CD4-positive, alpha-beta T cell treated with Interleukin-10 for 1 hour (primary cell): ENCODE measurements at regions not wholly inside any gene's neighbourhood (a gene's known extent, or its start where the extent isn't known, plus 50 kb on each side); places are given as distances from the start of the nearest gene placed in this dataset.
"Not testable (repeated sequence)": the region's sequence is repeated elsewhere in the genome, so short reads cannot be mapped to it uniquely, and the experiment has no call there.

Experiments
- DNase-seq: peaks from one replicate; pipeline ENCODE4 v3.0.0-alpha.2; 2020

- DNase-seq = no peak
Measured at GRCh38 chr18:73674125-73674865, 473.3 kb downstream of the FBXO15 start.

- not testable (repeated sequence) for DNase-seq
Measured at GRCh38 chr18:73671480-73671879, 476.2 kb downstream of the FBXO15 start.

- DNase-seq = no peak
Measured at GRCh38 chr18:73670524-73670923, 477.1 kb downstream of the FBXO15 start.

DNA sequence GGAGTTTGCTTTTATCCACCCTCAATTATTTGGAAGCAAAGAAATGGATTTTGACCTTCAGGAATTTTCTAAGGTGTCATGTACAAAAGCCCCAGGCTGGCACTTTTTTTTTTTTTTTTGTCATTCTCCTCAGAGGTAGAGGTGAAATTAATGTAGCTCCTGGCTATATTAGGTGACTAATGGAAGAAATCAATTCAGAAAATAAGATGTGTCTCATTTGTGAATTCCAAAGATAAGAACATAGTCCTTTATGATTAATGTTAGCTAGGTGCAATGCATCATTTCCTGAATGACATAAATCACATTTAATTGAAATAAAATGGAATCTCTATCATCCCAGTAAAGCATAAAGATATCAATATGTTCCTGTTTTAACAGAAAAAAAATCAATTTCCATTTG, 477.6 kb downstream of the FBXO15 start:
- no peak for DNase-seq

DNA sequence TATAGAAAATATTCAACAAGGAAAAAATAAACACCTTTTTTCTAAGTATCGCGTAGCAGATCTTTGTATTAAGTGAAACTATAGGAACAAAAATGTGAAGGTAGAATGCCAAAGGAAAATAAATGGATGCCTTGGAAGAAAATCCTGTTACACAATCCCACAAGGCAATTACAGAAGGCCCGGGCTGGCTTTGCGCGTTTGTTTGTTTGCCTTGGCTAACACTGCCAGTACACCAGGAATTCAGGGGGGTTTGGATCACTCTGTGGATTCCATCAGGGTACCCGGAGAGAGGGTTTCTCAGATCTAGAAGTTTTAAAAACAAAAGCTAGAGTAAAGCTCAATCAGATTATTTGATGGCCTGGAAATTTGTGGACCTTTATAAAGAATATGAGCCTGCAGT, 478.3 kb downstream of the FBXO15 start:
- no peak for DNase-seq

- DNase-seq = no peak
Measured at GRCh38 chr18:73668051-73668450, 479.6 kb downstream of the FBXO15 start.

- no peak for DNase-seq
Measured at GRCh38 chr18:73666772-73667171, 480.9 kb downstream of the FBXO15 start.

- no peak for DNase-seq
Measured at GRCh38 chr18:73664896-73665295, 482.7 kb downstream of the FBXO15 start.

- DNase-seq = no peak
Measured at GRCh38 chr18:73663581-73663980, 484.1 kb downstream of the FBXO15 start.

- DNase-seq = no peak
Measured at GRCh38 chr18:73662421-73662820, 485.2 kb downstream of the FBXO15 start.

DNA sequence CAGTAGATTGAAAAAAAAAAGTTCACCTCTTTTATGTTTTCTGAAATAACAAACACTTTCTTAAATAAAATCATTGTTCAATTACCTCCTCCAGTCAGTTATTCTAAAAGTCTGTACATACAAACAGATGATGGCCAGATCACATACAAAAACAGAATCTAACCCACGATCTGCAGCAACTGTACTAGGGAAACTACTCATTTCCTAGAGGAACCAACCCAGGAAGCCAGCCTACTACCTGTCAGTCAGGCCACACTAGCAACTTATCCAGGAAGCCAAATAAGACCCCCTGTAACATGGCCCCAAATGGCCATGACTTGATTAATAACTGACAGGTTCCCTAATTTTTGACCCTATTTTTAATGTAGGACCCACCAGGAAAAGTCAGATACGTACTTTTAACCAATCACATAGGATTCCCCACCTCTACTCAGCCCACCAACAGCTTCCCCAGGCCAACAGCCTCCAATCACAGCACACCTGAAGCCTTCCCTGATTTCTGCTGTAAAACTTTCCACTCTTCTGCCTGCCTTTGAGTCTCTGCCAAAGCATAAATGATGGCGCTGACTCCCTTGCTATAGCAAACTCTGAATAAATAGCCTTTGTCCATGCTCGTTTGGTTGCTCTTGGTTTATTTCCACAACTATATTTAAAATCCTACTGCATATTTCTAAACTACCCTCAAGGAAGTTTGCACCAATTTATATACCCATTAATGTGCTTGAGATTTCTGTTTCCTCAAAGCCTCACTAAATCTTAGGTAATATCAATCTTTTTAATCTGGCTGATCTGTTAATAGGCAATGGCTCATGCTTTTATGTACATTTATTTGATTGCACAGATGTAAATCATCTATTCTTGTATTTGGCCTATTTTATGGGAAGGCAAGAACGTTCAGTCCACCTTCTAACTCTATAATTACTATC, 486.4 kb downstream of the FBXO15 start:
- no peak for DNase-seq

DNA sequence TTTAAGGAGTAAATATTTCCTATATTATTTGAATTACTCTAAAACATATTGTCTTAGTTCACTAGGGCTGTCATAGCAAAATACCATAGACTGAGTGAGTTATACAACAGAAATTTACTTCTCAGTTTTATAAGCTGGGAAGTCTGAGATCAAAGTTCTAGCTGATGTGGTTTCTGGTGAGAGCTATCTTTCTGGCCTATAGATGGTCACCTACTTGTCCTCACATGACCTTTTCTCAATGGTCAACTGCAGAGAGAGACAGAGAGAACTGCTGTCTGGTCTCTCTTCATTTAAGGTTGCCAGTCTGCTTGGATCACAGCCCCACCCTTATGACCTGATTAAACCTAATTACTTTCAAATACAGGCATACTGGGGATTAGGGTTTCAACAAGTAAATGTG, 490.9 kb downstream of the FBXO15 start:
- no peak for DNase-seq

- no peak for DNase-seq
Measured at GRCh38 chr18:73653827-73654226, 493.8 kb downstream of the FBXO15 start.

DNA sequence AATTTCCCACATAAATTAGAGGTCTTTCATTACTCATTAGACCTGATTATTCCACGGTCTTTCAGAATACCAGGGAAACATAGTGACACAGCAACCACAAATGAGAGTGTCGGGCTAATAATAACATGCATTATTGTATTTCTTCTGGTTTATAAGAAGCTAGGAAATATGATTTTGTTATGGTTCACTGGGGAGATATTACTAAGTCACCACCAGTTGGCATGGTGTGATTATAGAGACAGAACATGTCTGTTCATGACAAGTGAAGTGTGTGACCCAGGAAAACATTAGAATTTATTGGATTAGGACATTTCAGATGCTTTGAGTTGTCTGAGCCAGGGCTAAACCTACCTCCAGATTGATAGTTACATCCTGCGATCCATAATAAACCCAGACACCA, 494.4 kb downstream of the FBXO15 start:
- no peak for DNase-seq

GRCh38 chr18:73647391-73647790, 500.2 kb downstream of the FBXO15 start:
- DNase-seq = no peak

- no peak for DNase-seq
Measured at GRCh38 chr18:73646772-73647171, 500.9 kb downstream of the FBXO15 start.

DNA sequence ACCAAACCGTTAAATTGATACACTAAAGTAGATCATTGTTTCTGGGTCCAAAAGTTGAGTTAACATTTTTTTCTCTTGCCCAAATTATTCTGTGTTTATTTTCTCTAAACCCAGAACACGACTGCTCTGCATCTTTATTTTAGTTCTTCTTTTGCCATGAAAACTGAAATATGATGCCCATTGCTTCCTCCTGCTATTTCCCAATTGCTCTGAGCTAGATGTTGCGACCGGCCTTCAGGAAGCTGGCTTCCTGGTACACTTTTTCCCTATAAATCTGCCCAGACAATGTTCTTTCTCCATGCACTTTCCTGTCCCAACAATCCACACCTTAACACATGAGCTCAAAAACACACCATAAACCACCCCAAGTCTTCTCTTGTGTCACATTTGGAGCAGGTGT, 501.4 kb downstream of the FBXO15 start:
- no peak for DNase-seq

DNA sequence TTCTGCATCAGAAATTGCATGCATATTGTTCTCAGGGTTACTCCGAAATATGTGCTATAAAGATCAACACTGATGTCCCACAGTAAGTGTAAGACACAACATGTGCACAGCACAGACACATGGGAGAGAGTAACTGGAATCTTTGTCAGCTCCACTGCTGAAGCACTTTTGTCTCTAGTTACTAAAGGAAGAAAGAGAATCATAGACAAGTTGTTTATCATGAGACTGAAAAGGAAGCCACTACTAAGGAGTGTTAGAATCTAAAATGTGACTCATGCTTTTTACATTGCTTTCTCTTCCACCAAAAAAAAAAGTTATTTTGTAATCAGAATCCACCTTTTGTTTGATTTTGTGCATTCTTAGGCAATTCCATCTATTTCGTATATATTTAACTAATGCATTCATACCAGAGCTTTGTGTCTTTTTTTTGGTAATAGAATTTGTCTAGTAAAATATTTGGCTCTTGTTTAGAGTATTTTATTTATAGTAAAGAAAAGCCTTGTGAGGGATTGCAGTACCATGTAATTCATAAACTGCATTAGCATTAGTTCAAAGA, 502.4 kb downstream of the FBXO15 start:
- no peak for DNase-seq

GRCh38 chr18:73639788-73640187, 507.8 kb downstream of the FBXO15 start:
- no peak for DNase-seq

DNA sequence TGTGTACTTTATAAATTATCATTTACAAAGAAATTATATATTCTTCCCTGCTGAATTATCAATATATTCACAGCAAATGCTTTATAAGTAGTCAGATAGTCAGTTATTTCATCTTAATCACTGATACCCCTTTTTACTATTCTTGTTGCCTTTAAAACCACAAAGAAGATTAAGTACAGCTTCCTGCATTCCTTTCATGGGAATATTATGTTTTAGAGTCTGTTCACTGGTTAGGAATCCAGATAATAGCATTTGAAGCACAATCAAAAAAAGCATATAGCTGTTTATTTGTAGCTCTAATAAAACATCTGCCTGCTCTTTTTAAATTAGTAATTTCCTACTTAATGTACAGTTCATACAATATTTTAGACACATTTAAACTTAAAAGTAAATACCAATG, 508.9 kb downstream of the FBXO15 start:
- no peak for DNase-seq

GRCh38 chr18:73636355-73636754, 511.3 kb downstream of the FBXO15 start:
- DNase-seq = no peak

GRCh38 chr18:73626859-73627258, 520.8 kb downstream of the FBXO15 start:
- DNase-seq = no peak

DNA sequence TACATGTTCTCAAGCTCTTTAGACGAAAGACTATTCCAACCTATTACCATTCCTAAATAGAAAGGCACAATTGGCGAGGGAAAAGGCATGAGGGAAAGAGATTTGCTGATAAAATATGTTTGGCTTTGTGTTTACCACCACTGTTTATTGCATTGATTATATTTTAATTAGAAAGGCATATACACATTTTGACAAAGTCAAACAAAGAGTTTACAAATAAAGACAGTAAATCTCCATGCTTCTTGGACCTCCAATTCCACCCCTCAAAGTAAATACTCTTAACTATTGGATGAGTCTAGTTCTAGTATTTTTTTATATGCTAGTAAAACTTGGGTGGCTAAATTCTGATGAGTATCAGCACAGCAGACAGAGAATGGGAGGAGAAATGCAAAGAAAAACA, 521.4 kb downstream of the FBXO15 start:
- no peak for DNase-seq

DNA sequence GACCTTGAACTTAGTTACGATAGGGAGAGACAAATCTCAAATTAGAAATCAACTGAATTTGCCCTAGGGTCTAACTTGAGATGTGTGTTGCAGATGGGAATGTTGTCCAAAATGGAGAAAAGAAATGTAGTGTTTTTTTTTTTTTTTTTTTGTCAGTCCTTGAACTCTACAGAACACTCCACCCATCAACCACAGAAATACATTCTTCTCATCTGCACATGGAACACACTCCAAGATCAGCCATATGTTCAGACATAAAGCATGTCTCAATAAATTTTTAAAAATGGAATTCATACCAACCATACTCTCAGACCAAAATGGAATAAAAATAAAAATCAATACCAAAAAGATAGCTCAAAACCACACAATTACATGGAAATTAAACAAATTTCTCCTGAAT, 526.5 kb downstream of the FBXO15 start:
- no peak for DNase-seq
